Coronary artery (tissue), 2 donors: ENCODE measurements at regions not wholly inside any gene's neighbourhood (a gene's known extent, or its start where the extent isn't known, plus 50 kb on each side); places are given as distances from the start of the nearest gene placed in this dataset.

Experiments
- DNase-seq: peaks from one replicate; pipeline ENCODE4 v3.0.0-alpha.2; 2017; ENCODE audit warnings: low spot score
- H3K27ac ChIP-seq, 2 donors: fragments of 200-600 bp; sonication (generic); one replicate each; pipeline ENCODE4 v1.5.1; 2016 to 2019
- H3K4me3 ChIP-seq: fragments of 200-600 bp; sonication (generic); 2 replicates; pipeline ENCODE4 v1.5.1; 2016; ENCODE audit warnings: mild to moderate bottlenecking, moderate library complexity
- TF ChIP-seq, protein P1 (sequence below): fragments of 200-600 bp; sonication (generic); IDR thresholded peaks from one replicate; pipeline ENCODE4 v1.5.1; 2019; ENCODE audit warnings: antibody characterized with exemption

DNA sequence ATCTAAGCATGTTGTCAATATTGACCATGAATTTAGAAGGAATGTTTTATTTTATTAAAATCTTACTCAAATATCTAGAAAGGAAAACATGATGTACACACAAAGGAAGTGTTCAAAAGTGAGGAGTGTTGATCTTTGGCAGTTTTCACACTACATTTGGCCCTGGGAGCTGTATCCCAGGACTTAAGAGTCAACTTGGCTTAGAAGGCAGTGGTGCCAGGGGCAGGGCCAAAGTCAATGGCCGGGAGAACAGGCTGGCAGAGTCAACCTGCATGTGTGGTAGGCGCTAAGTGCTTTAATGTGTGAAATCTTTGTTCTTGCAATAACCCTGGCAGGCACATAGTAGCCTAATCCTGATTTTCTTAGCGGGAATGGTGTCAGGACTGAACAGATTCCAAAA lies 228.4 kb downstream of the TENT4A start:
- TF ChIP-seq, protein P1, sequence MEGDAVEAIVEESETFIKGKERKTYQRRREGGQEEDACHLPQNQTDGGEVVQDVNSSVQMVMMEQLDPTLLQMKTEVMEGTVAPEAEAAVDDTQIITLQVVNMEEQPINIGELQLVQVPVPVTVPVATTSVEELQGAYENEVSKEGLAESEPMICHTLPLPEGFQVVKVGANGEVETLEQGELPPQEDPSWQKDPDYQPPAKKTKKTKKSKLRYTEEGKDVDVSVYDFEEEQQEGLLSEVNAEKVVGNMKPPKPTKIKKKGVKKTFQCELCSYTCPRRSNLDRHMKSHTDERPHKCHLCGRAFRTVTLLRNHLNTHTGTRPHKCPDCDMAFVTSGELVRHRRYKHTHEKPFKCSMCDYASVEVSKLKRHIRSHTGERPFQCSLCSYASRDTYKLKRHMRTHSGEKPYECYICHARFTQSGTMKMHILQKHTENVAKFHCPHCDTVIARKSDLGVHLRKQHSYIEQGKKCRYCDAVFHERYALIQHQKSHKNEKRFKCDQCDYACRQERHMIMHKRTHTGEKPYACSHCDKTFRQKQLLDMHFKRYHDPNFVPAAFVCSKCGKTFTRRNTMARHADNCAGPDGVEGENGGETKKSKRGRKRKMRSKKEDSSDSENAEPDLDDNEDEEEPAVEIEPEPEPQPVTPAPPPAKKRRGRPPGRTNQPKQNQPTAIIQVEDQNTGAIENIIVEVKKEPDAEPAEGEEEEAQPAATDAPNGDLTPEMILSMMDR = no peak
- Histone ChIP-seq H3K27ac (no peak overlapping the region), H3K4me3 (no peak overlapping the region)
- DNase-seq = no peak

- no peak for DNase-seq
- TF ChIP-seq, protein P1 = no peak
- Histone ChIP-seq H3K4me3 (no peak overlapping the region), H3K27ac (no peak overlapping the region)
Observed at GRCh38 chr5:6943197-6944112, 230.2 kb downstream of the TENT4A start.

- DNase-seq = no peak
- H3K4me3 ChIP-seq = no peak overlapping the region
- TF ChIP-seq, protein P1 = no peak
- no peak overlapping the region for H3K27ac ChIP-seq
Observed at GRCh38 chr5:6948562-6948961, 235.3 kb downstream of the TENT4A start.

- no peak for DNase-seq
- Histone ChIP-seq H3K27ac (no peak overlapping the region), H3K4me3 (no peak overlapping the region)
- TF ChIP-seq, protein P1 = no peak
Observed at GRCh38 chr5:6949230-6949629, 236.0 kb downstream of the TENT4A start.

DNA sequence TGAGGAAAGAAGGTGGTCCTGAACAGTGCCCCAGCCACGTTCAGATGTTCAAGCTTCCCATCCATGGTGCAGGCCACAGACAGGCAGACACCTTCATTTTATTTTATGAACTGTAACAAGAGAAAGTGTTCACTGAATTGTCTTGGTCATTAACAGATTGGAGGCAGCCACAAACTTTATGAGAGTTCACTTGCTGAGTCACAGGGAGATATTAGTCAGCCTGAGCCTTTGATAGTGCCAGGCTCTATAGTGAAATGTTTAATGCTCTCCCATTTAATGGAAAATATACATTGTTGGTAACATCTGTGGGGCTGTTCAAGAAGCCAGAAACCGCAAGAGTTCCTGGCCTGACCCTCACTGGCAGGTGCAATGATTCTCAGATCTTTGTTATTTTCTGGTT lies 237.0 kb downstream of the TENT4A start:
- no peak for DNase-seq
- TF ChIP-seq, protein P1 = no peak

DNA sequence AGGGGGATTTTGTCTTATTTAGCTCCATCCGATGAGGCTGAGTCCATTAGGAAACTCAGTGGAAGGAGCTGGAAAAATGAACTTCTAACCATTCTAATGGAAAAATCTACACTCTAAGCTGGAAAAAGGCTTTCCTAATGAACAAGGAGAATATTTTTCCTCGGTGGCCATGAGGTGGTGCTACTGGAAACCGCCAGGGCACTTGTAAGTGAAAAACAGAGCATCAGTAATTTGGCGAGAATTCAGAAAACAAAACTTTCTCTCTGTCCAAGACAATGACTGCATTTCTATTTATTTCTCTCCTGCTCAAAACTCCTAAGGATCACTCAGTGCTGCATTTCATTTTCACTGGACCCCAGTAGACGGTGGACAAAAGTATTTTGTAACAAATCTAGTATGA lies 237.6 kb downstream of the TENT4A start:
- Histone ChIP-seq H3K4me3 (no peak overlapping the region), H3K27ac (no peak overlapping the region)
- TF ChIP-seq, protein P1 = no peak
- DNase-seq = no peak

More for the DNA sequence above, 237.0 kb downstream of the TENT4A start:
- Histone ChIP-seq H3K4me3 (no peak overlapping the region), H3K27ac (no peak overlapping the region)

GRCh38 chr5:6961123-6961522 lies 247.9 kb downstream of the TENT4A start:
- TF ChIP-seq, protein P1 = no peak
- no peak overlapping the region for H3K27ac ChIP-seq
- DNase-seq = no peak
- H3K4me3 ChIP-seq = no peak overlapping the region
